ENCODE measurements at regions not wholly inside any gene's neighbourhood (a gene's known extent, or its start where the extent isn't known, plus 50 kb on each side); places are given as distances from the start of the nearest gene placed in this dataset.
"Not testable (repeated sequence)": the region's sequence is repeated elsewhere in the genome, so short reads cannot be mapped to it uniquely, and the experiment has no call there.

GRCh38 chr5:174453690-174454089 is 270.7 kb upstream of the MSX2 start:
- DNase-seq = no peak

DNA sequence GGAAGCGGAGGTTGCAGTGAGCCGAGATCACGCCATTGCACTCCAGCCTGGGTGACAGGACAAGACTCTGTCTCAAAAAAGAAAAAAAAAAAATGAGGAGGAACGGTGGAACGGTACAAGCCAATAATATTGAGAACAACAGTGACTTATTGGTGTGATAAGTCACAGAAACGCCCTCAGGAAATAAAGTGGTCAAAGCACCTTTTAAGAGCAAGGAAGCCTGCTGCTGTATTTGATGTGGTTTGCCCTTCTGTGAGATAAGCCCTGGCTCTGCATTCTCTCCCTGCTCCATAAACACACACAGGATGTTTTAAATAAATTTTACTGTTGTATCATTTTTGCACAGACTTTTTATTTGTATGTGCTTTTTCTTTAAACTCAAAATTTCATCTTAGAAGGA is 269.9 kb upstream of the MSX2 start:
- no peak for DNase-seq

DNA sequence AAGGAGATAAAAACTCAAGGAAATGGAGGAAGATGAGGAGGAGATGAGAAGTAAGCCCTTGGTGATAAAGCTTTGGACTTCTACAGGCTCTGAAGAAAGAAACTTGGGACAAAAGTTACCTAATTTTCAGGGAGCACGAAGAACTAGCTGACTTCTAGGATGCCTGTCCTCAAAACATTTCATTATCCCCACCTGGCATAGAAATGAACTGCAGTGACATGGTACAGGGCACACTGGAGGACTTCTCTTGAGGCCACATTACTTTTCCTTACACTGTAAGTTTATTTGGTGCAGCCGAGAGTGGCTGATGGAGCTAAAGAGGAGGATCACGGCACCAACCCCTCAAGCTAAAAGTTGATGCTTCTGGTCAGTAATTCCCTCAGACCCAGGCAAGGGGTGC is 269.5 kb upstream of the MSX2 start:
- no peak for DNase-seq

- no peak for DNase-seq
Observed at GRCh38 chr5:174455301-174455700, 269.1 kb upstream of the MSX2 start.

DNA sequence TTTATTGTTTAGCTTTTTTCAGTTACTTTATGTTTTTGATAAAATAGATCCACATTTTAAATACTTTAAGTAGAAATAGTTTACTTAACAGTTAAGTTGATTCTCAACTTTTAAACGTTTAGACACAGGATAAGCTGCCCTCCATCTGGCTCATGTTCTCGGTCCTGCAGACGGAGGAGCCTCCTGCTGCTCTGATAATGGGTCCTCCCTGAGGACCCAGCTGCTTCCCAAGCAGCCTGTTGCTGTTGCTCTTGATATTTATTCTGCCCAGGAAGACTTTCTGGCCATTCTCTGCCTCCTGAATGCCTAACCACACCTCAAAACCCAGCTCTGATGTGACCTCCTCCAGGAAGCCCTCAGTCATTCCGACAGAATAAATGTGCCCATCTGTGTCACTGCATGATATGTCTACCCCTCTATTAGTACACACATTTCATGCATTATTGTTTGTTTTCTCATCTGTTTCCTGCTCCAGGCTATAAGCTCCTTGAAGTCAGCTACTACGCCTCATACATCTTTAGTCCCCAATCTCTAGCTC is 267.2 kb upstream of the MSX2 start:
- no peak for DNase-seq

DNA sequence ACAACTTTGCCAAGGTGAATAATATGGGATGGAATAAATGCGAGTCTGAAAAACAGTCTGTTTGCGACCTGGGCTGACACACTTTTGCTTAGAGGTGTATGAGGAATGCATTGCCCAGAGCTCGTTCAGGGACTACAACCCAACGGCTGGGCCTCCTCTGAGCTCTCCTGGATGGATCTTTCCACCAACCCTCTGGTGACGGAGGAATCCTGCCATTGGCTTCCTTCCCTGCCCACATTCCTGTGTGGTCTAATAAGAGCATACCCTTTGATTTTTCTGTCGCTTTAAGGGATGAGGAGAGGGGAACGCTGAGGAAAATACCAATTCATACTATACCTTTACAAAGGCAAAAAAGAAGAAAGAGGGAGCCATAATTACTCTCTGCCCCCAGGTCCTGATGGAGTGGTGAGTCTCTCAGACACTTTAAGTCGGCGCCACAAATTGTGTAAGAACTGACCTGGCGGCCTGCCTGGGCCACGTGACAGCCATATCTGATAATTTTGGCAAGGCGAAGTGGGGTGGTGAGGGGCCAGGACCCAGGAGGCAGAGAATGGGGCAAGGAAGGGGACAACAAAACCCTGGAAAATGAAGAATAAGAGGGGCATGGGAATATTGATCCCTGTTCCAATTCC is 265.2 kb upstream of the MSX2 start:
- no peak for DNase-seq

DNA sequence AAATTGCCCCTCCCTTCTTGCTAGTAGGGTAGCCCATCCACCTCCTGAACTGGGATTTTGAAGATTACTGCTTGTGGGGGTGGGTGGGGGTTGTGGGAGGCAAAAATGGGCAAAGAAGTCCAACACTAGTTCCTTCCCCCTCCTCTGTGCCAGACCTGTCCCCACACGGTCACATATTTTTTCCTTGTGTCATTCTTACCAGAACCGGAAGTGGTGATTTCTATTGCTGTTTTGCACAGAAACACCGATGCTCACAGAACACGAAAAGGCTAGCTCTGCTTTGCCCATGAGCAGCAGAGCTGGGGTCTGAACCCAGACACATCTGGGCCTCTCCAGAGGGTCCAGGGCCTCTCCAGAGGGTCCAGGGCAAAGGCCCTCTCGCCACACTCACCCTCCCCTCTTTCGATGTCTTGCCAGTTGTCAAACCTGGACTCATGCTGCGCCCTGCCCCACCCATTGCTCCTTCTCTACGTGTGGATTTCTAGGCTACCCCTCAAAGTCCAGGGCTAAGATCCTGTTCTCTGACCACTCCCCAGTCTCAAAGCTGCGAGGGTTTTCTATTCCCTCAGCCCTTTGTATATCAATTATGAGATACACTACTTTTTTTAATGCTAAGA is 264.4 kb upstream of the MSX2 start:
- DNase-seq = no peak

DNA sequence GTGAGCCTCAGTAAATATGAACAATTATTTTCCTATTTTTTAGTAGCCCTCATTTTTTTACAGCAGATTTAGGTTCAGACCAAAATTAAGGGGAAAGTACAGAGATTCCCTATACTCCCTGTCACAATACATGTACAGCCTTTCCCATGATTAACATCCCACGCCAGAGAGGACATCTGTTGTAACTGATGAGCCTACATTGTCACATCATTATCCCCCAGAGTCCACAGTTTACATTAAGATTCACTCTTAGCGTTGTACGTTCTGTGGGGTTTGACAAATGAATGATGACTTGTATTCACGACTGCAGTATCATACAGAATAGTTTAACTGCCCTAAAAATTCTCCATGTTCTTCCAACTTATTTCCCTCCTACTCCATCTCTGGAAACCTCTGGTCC is 262.3 kb upstream of the MSX2 start:
- no peak for DNase-seq

- no peak for DNase-seq
Observed at GRCh38 chr5:174464504-174465165, 259.7 kb upstream of the MSX2 start.

DNA sequence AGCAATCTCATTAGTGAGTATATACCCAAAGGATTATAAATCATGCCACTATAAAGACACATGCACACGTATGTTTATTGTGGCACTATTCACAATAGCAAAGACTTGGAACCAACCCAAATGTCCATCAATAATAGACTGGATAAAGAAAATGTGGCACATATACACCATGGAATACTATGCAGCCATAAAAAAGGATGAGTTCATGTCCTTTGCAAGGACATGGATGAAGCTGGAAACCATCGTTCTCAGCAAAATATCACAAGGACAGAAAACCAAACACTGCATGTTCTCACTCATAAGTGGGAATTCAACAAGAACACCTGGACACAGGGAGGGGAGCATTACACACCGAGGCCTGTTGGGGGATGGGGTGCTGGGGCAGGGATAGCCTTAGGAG is 252.9 kb upstream of the MSX2 start:
- DNase-seq = not testable (repeated sequence)

- DNase-seq = no peak
Observed at GRCh38 chr5:174472956-174473355, 251.4 kb upstream of the MSX2 start.

- DNase-seq = not testable (repeated sequence)
Observed at GRCh38 chr5:174476001-174476400, 248.4 kb upstream of the MSX2 start.

DNA sequence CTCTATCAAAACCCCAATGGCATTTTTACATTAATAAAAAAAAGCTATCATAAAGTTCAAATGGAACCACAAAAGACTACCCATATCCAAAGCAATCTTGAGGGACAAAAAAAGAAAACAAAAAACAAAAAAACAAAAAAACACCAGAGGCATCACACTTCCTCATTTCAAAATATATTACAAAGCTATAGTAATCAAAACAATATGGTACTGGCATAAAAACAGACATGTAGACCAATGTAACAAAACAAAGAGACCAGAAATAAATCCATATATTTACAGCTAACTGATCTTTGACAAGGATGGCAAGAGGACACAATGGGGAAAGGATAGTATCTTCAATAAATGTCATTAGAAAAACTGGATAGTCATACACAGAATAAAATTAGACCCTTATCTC is 245.1 kb upstream of the MSX2 start:
- no peak for DNase-seq

GRCh38 chr5:174481737-174482136 is 242.6 kb upstream of the MSX2 start:
- no peak for DNase-seq

DNA sequence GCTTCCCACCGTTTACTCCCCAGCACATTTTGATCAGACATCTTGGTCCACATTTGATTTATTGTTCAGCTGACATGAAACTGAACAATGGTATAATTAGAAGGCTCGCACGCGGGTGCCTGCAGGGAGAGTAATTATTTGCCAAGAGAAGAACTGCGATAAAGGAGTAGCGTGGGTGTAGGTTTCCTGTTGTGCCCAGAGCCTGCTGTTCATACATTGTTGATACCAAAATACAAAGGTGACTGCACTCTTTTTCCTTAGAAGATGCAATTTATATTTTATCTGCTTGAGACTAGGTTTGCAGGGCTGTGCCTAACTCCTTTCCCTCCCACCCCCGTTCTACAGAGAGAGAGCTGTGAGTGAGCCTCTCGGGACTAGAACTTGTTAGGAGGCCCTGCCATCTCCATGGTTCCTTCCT is 241.8 kb upstream of the MSX2 start:
- no peak for DNase-seq

DNA sequence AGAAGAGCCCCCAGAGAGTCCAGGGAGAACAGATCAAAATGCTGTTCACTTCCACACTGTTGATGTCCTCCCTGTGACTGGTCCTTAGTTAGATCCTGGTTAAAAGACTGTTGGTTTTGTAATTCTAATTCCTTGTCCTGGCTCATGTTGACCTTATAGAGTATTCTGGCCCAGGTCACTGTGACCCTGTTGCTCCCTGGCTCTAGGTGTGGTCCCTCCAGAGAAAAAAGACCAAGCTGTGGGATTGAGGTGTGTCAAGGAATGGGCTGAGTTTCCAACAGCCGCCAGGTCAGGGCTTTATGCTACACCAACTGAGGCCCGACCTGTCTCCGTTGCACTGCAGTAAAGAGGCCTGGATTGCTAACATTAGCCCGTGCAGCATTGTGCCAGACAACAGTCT is 241.0 kb upstream of the MSX2 start:
- no peak for DNase-seq

DNA sequence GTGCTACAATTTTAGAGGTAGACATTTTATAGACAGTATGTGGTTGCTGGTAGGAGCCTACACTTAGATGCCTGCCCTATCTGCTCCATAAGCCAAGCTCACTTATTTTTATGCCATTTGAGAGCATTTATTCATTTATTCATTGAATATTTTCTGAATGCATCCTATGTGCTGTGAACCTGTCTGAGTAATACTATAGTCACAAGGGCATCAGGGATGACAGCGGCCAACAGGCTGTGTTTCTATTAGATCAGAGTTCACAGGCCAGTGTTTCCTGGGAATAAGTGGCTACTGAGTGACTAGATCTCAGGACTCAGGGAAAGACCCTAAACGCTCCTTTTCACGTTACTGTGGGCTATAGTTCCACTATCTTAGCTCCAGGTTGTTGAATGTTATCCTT is 235.2 kb upstream of the MSX2 start:
- no peak for DNase-seq

DNA sequence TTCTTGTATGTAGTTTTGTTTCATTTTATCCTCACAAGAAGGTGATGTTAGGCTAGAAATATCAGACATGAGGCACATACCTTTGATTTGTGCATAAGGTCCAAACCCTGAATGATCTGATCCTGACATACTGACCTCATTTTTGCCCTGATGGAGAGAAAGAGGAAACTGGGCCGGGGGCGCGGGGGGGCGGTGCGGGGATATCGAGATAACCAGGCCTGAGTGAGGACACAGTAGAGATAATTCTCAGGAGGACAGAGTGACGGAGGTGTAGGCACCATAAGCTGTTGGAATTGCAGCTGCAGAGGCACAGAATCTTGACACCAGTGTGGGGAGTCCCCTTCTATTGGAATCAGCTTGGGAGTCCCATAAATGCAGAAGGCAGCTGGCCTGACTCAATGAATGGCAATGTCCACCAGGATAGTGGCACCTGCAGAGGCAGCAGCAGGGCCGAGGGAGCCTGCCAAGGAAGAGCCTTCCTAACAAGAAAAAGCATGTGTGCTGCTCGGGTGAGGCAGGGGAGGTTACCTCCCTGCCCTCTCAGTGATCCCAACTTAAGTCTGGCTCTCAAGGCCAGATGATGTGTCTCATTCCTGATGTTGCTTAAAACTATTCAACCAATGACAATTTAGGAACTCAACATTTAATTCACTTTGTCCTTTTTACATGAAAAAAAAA is 234.3 kb upstream of the MSX2 start:
- no peak for DNase-seq

GRCh38 chr5:174490728-174491127 is 233.7 kb upstream of the MSX2 start:
- DNase-seq = no peak

GRCh38 chr5:174491265-174491664 is 233.1 kb upstream of the MSX2 start:
- DNase-seq = no peak

- no peak for DNase-seq
Observed at GRCh38 chr5:174491761-174492350, 232.5 kb upstream of the MSX2 start.

DNA sequence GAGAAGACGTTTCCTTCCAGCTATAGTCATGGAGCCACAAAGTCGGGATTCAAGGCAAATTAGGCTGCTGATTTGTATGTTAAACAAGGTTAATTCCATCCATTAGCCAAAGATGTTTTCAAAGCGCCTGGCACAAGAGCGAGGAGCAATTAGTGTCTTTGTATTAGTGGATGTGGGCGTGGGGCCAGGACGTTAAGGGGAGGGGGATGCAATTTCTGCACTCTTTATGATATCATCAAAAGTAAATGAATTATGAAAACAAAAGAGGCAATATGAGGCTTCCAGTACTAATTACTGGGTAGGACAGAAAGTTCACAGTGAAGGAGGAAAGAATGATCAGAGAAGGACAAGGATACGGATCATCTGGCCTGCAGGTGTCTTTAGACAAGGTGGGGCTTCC is 230.9 kb upstream of the MSX2 start:
- no peak for DNase-seq

- DNase-seq = not testable (repeated sequence)
Observed at GRCh38 chr5:174497939-174498338, 226.4 kb upstream of the MSX2 start.
